ENCODE measurements at regions not wholly inside any gene's neighbourhood (a gene's known extent, or its start where the extent isn't known, plus 50 kb on each side); places are given as distances from the start of the nearest gene placed in this dataset.

DNA sequence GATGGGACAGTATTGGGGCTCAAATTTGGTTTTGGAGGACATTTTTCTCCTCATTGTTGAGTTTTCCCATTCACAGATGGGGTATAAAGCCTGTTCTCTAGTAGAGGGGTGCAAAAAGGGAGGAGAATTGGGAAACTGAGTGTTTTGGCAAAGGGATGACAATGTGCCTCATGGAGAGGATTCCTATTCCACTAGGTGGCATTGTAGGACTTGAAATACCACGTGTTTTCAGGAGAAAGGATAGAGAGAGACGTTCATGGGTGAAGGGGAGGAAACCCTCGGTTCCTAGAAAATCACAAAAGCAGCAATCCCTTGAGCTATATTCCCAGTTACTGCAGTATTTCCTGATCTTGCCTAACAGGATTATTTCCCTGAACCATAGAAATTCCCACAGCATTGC lies 113.7 kb upstream of the SRD5A2 start:
- TF ChIP-seq, protein P1, sequence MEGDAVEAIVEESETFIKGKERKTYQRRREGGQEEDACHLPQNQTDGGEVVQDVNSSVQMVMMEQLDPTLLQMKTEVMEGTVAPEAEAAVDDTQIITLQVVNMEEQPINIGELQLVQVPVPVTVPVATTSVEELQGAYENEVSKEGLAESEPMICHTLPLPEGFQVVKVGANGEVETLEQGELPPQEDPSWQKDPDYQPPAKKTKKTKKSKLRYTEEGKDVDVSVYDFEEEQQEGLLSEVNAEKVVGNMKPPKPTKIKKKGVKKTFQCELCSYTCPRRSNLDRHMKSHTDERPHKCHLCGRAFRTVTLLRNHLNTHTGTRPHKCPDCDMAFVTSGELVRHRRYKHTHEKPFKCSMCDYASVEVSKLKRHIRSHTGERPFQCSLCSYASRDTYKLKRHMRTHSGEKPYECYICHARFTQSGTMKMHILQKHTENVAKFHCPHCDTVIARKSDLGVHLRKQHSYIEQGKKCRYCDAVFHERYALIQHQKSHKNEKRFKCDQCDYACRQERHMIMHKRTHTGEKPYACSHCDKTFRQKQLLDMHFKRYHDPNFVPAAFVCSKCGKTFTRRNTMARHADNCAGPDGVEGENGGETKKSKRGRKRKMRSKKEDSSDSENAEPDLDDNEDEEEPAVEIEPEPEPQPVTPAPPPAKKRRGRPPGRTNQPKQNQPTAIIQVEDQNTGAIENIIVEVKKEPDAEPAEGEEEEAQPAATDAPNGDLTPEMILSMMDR (conservative IDR thresholded peaks at IDR 0.05), result peak; percentile 37
- TF ChIP-seq ZFX (IDR thresholded peaks at IDR 0.05), result no peak

Data from C4-2B (cell line).